GM23338 (cell line): ENCODE measurements at regions not wholly inside any gene's neighbourhood (a gene's known extent, or its start where the extent isn't known, plus 50 kb on each side); places are given as distances from the start of the nearest gene placed in this dataset.

Source experiments
- CTCF ChIP-seq, 2 experiments: fragments of 200-600 bp in 1 of 2; sonication (generic) in 1 of 2; conservative IDR thresholded peaks; 2 replicates each; pipeline versions ENCODE4 v1.5.1 to v1.6.1; 2016 to 2017; ENCODE audit warnings: antibody characterized with exemption in 2 of 2, low read depth in 2 of 2, mild to moderate bottlenecking in 2 of 2, moderate library complexity in 1 of 2
- EZH2 ChIP-seq: fragments of 200-600 bp; sonication (generic); IDR thresholded peaks from one replicate; pipeline ENCODE4 v1.8.0; 2017; ENCODE audit warnings: antibody characterized with exemption, mild to moderate bottlenecking, low read depth; ENCODE audit not compliant: unreplicated experiment
- EZH2phosphoT487 ChIP-seq: fragments of 200-600 bp; sonication (generic); IDR thresholded peaks from one replicate; pipeline ENCODE4 v1.8.1; 2018; ENCODE audit warnings: antibody characterized with exemption; ENCODE audit not compliant: unreplicated experiment
- JUNB ChIP-seq: IDR thresholded peaks from one replicate; pipeline ENCODE4 v1.6.1; 2016; ENCODE audit warnings: antibody characterized with exemption; ENCODE audit not compliant: unreplicated experiment
- POLR2AphosphoS5 ChIP-seq: IDR thresholded peaks from 2 replicates; pipeline ENCODE4 v1.6.1; 2016; ENCODE audit warnings: antibody characterized with exemption, low read depth
- REST ChIP-seq: IDR thresholded peaks from one replicate; pipeline ENCODE4 v1.6.1; 2018; ENCODE audit warnings: antibody characterized with exemption; ENCODE audit not compliant: unreplicated experiment
- STAT1 ChIP-seq: IDR thresholded peaks from one replicate; pipeline ENCODE4 v1.6.1; 2016; ENCODE audit warnings: antibody characterized with exemption; ENCODE audit not compliant: unreplicated experiment
- ZNF331 ChIP-seq: fragments of 250-450 bp; sonication (Bioruptor Pico); IDR thresholded peaks from 2 replicates; pipeline ENCODE4 v1.5.0; 2020; ENCODE audit warnings: low read depth, mild to moderate bottlenecking, moderate library complexity

- TF ChIP-seq EZH2: no peak
- TF ChIP-seq CTCF (conservative IDR thresholded peaks at IDR 0.05; ENCODE audit: low read depth in 2 of 2): no peak
- TF ChIP-seq REST: no peak
- TF ChIP-seq POLR2AphosphoS5: no peak
- TF ChIP-seq JUNB: no peak
- TF ChIP-seq ZNF331 (CRISPR knock-in tag): no peak
- no peak for TF ChIP-seq EZH2phosphoT487
- TF ChIP-seq STAT1: no peak
Measured at GRCh38 chr3:67920969-67921368, 266.6 kb upstream of the SUCLG2 start.
